GM23248 (cell line): ENCODE measurements at regions not wholly inside any gene's neighbourhood (a gene's known extent, or its start where the extent isn't known, plus 50 kb on each side); places are given as distances from the start of the nearest gene placed in this dataset.

Experiments used
- EZH2 ChIP-seq: fragments of 200-600 bp; sonication (generic); IDR thresholded peaks from 2 replicates; pipeline ENCODE4 v1.6.1; 2018; ENCODE audit warnings: antibody characterized with exemption, mild to moderate bottlenecking; ENCODE audit not compliant: insufficient read depth, poor library complexity, severe bottlenecking
- EZH2phosphoT487 ChIP-seq: fragments of 200-600 bp; sonication (generic); IDR thresholded peaks from 2 replicates; pipeline ENCODE4 v1.6.1; 2018; ENCODE audit warnings: antibody characterized with exemption, moderate library complexity, mild to moderate bottlenecking, low read depth; ENCODE audit not compliant: insufficient read depth

GRCh38 chr2:66691031-66691965, 256.4 kb downstream of the MEIS1 start:
- TF ChIP-seq EZH2 = no peak
- TF ChIP-seq EZH2phosphoT487 = no peak
